WTC11 (cell line): ENCODE measurements at regions not wholly inside any gene's neighbourhood (a gene's known extent, or its start where the extent isn't known, plus 50 kb on each side); places are given as distances from the start of the nearest gene placed in this dataset.

Experiments used
- AR ChIP-seq: fragments of 250-450 bp; sonication (Bioruptor Pico); IDR thresholded peaks from 2 replicates; pipeline ENCODE4 v1.9.0; 2021; ENCODE audit warnings: mild to moderate bottlenecking
- ATF3 ChIP-seq: sonication (generic); formaldehyde crosslinking; conservative IDR thresholded peaks from 2 replicates; pipeline ENCODE4 v1.8.1; 2022; ENCODE audit warnings: mild to moderate bottlenecking, missing genetic modification reagents
- CREB1 ChIP-seq: sonication (generic); formaldehyde crosslinking; IDR thresholded peaks from 2 replicates; pipeline ENCODE4 v1.8.0; 2023; ENCODE audit warnings: mild to moderate bottlenecking, missing genetic modification reagents
- CTCF ChIP-seq: fragments of 200-600 bp; IDR thresholded peaks from 2 replicates; pipeline ENCODE4 v1.8.0; 2022; ENCODE audit warnings: antibody characterized with exemption
- ESRRA ChIP-seq: sonication (generic); formaldehyde crosslinking; IDR thresholded peaks from 2 replicates; pipeline ENCODE4 v1.8.1; 2022; ENCODE audit warnings: mild to moderate bottlenecking, missing genetic modification reagents, borderline replicate concordance
- ETV6 ChIP-seq: sonication (generic); formaldehyde crosslinking; IDR thresholded peaks from 2 replicates; pipeline ENCODE4 v1.8.1; 2022; ENCODE audit warnings: mild to moderate bottlenecking, missing genetic modification reagents
- IRF2 ChIP-seq: sonication (generic); formaldehyde crosslinking; IDR thresholded peaks from 2 replicates; pipeline ENCODE4 v1.8.0; 2022; ENCODE audit warnings: low read depth, missing genetic modification reagents, borderline replicate concordance
- MAX ChIP-seq: sonication (generic); formaldehyde crosslinking; IDR thresholded peaks from 2 replicates; pipeline ENCODE4 v1.8.0; 2022; ENCODE audit warnings: mild to moderate bottlenecking, missing genetic modification reagents
- MLX ChIP-seq: sonication (generic); formaldehyde crosslinking; IDR thresholded peaks from 2 replicates; pipeline ENCODE4 v1.8.1; 2023; ENCODE audit warnings: mild to moderate bottlenecking, missing genetic modification reagents, moderate library complexity
- SP1 ChIP-seq: sonication (generic); formaldehyde crosslinking; conservative IDR thresholded peaks from 2 replicates; pipeline ENCODE4 v1.8.1; 2022; ENCODE audit warnings: missing genetic modification reagents
- TEAD4 ChIP-seq: sonication (generic); formaldehyde crosslinking; IDR thresholded peaks from 2 replicates; pipeline ENCODE4 v1.8.0; 2022; ENCODE audit warnings: mild to moderate bottlenecking, missing genetic modification reagents
- USF1 ChIP-seq: sonication (generic); formaldehyde crosslinking; IDR thresholded peaks from 2 replicates; pipeline ENCODE4 v1.8.0; 2022; ENCODE audit warnings: mild to moderate bottlenecking, missing genetic modification reagents
- ZNF263 ChIP-seq: sonication (generic); formaldehyde crosslinking; IDR thresholded peaks from 2 replicates; pipeline ENCODE4 v1.8.1; 2022; ENCODE audit warnings: low read depth, mild to moderate bottlenecking, moderate library complexity, missing genetic modification reagents

GRCh38 chr11:42138454-42138853 is 679.0 kb upstream of the LRRC4C start:
- no peak for TF ChIP-seq TEAD4 (CRISPR knock-in tag)
- TF ChIP-seq ATF3, result no peak
- no peak for TF ChIP-seq USF1
- no peak for TF ChIP-seq IRF2
- no peak for TF ChIP-seq ZNF263 (CRISPR knock-in tag)
- no peak for TF ChIP-seq MLX (CRISPR knock-in tag)
- no peak for TF ChIP-seq CTCF
- no peak for TF ChIP-seq MAX (CRISPR knock-in tag)
- TF ChIP-seq AR (CRISPR knock-in tag), result no peak
- TF ChIP-seq SP1 (CRISPR knock-in tag), result no peak
- no peak for TF ChIP-seq ESRRA (CRISPR knock-in tag)
- no peak for TF ChIP-seq CREB1
- TF ChIP-seq ETV6 (CRISPR knock-in tag), result no peak
